H1 (cell line): ENCODE measurements at regions not wholly inside any gene's neighbourhood (a gene's known extent, or its start where the extent isn't known, plus 50 kb on each side); places are given as distances from the start of the nearest gene placed in this dataset.

ENCODE experiments used
- CBX8 ChIP-seq: fragments of 300-800, 300-1000 bp; sonication (generic); IDR thresholded peaks from 2 replicates; pipeline ENCODE4 v1.7.1; 2016; ENCODE audit warnings: low read depth, low read length, borderline replicate concordance
- EP300 ChIP-seq, 2 experiments: IDR thresholded peaks; 1 replicate in 1 of 2; 2 replicates in 1 of 2; pipeline ENCODE4 v1.6.1; 2011 to 2012; ENCODE audit warnings: low read depth in 2 of 2, low read length in 2 of 2, mild to moderate bottlenecking in 2 of 2, borderline replicate concordance in 1 of 2, inconsistent platforms in 1 of 2, moderate library complexity in 1 of 2
- GTF2F1 ChIP-seq: IDR thresholded peaks from 2 replicates; pipeline ENCODE4 v1.6.1; 2012; ENCODE audit warnings: low read depth, low read length, improper control_type of control experiment, borderline replicate concordance
- JUND ChIP-seq: IDR thresholded peaks from 2 replicates; pipeline ENCODE4 v1.6.1; 2011; ENCODE audit warnings: mild to moderate bottlenecking, improper control_type of control experiment, low read length
- PHF8 ChIP-seq: fragments of 200-600 bp; sonication (generic); conservative IDR thresholded peaks from 2 replicates; pipeline ENCODE4 v1.7.1; 2012; ENCODE audit warnings: low read depth, mild to moderate bottlenecking, inconsistent platforms, low read length, moderate library complexity
- SIN3A ChIP-seq, 2 experiments: IDR thresholded peaks in 1 of 2; conservative IDR thresholded peaks in 1 of 2; 2 replicates each; pipeline ENCODE4 v1.6.1; 2011 to 2012; ENCODE audit warnings: low read length in 2 of 2, improper control_type of control experiment in 1 of 2, low read depth in 1 of 2, mild to moderate bottlenecking in 1 of 2
- SP2 ChIP-seq: IDR thresholded peaks from 2 replicates; pipeline ENCODE4 v1.6.1; 2012; ENCODE audit warnings: mild to moderate bottlenecking, low read length, inconsistent platforms
- TF ChIP-seq, protein P1 (sequence below): IDR thresholded peaks from 2 replicates; pipeline ENCODE4 v1.6.1; 2012; ENCODE audit warnings: inconsistent platforms

DNA sequence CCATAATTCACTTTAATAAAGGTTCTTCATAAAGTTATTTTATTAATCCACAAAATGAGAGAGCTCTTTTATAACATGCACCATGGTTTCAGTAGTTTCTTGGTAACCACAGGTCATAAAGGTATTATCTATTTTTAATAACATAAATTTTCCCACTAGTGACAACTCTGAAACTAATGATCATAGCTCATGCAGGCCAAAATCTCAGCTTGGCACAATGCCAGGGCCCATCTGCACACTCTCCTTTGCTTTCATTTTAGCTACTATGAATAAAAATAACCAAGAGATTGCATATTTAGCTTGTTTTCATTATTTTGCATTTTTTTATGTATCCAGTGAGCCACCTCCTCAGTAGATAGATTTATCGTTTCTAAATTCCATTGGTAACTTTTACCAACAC is 691.8 kb upstream of the CHAC2 start (continued):
- TF ChIP-seq EP300 (IDR thresholded peaks at IDR 0.05; ENCODE audit: borderline replicate concordance in 1 of 2, low read depth in 2 of 2, low read length in 2 of 2) (no peak), JUND (no peak), GTF2F1 (no peak), SIN3A (conservative IDR thresholded peaks at IDR 0.05 in 1 of 2, IDR thresholded peaks at IDR 0.05 in 1 of 2; ENCODE audit: low read depth in 1 of 2, low read length in 2 of 2) (no peak), CBX8 (no peak), PHF8 (no peak), SP2 (no peak)
- TF ChIP-seq, protein P1, sequence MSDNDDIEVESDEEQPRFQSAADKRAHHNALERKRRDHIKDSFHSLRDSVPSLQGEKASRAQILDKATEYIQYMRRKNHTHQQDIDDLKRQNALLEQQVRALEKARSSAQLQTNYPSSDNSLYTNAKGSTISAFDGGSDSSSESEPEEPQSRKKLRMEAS: no peak
